Tibial artery (tissue), 4 donors: ENCODE measurements at regions not wholly inside any gene's neighbourhood (a gene's known extent, or its start where the extent isn't known, plus 50 kb on each side); places are given as distances from the start of the nearest gene placed in this dataset.

ENCODE experiments used
- DNase-seq, 2 donors: peaks; one replicate each; pipeline ENCODE4 v3.0.0-alpha.2; 2019
- H3K27ac ChIP-seq, 2 donors: fragments of 200-600 bp; sonication (generic) in 1 of 2; 1 replicate in 1 of 2; 2 replicates in 1 of 2; pipeline ENCODE4 v1.5.1; 2018 to 2019; ENCODE audit warnings: mild to moderate bottlenecking in 1 of 2
- H3K27me3 ChIP-seq, 2 donors: fragments of 200-600 bp; sonication (generic) in 1 of 2; one replicate each; pipeline versions ENCODE4 v1.5.1 to v1.6.0; 2016 to 2019
- H3K36me3 ChIP-seq, 3 donors: fragments of 200-600 bp; sonication (generic) in 2 of 3; one replicate each; pipeline ENCODE4 v1.5.1; 2016 to 2019; ENCODE audit warnings: mild to moderate bottlenecking in 2 of 3
- H3K4me1 ChIP-seq, 4 donors: fragments of 200-600 bp; sonication (generic) in 2 of 4; 1 replicate in 3 of 4; 2 replicates in 1 of 4; pipeline ENCODE4 v1.5.1; 2016 to 2019
- H3K4me3 ChIP-seq, 2 donors: fragments of 200-600 bp; sonication (generic) in 1 of 2; 1 replicate in 1 of 2; 2 replicates in 1 of 2; pipeline ENCODE4 v1.5.1; 2018 to 2019; ENCODE audit warnings: mild to moderate bottlenecking in 2 of 2
- H3K9me3 ChIP-seq, 3 donors: fragments of 200-600 bp; sonication (generic) in 1 of 3; one replicate each; pipeline ENCODE4 v1.5.1; 2016 to 2019
- CTCF ChIP-seq, 2 experiments: fragments of 200-600 bp in 1 of 2; fragments of 450-650 bp in 1 of 2; IDR thresholded peaks; one replicate each; pipeline ENCODE4 v1.5.1; 2017 to 2019; ENCODE audit warnings: antibody characterized with exemption in 2 of 2, mild to moderate bottlenecking in 1 of 2, moderate library complexity in 1 of 2
- intact Hi-C: fragments of 100-400 bp; cut with DNase I; formaldehyde crosslinking; loops from one replicate; pipeline ENCODE4 v1.15.0; 2023; ENCODE audit warnings: low total_unique reads

GRCh38 chr4:124862261-124862660 is 149.7 kb upstream of the ANKRD50 start:
- H3K27ac ChIP-seq, result peak overlapping the region; percentile 41 to 56
- H3K27me3 ChIP-seq, result no peaks in the 10 kb centered on the region
- H3K4me3 ChIP-seq, result no peak overlapping the region
- no peak for TF ChIP-seq CTCF (IDR thresholded peaks at IDR 0.05)
- peaks cover 0 to 51% (median 6%) of the 10 kb centered on the region in 4 donors for H3K4me1 ChIP-seq
- DNase-seq, result no peak
- H3K9me3 ChIP-seq, result no peaks in the 10 kb centered on the region
- intact Hi-C loops, result no loop called here
- no peaks in the 10 kb centered on the region for H3K36me3 ChIP-seq

GRCh38 chr4:124861761-124862160 is 149.2 kb upstream of the ANKRD50 start:
- no peaks in the 10 kb centered on the region for H3K27me3 ChIP-seq
- TF ChIP-seq CTCF (IDR thresholded peaks at IDR 0.05), result no peak
- H3K9me3 ChIP-seq, result no peaks in the 10 kb centered on the region
- H3K4me3 ChIP-seq, result no peak overlapping the region
- H3K27ac ChIP-seq, result peak overlapping the region; percentile 41 to 56
- intact Hi-C loops, result no loop called here
- H3K36me3 ChIP-seq, result no peaks in the 10 kb centered on the region
- DNase-seq, result no peak
- H3K4me1 ChIP-seq, result peaks cover 0 to 51% (median 4%) of the 10 kb centered on the region in 4 donors

- peaks cover 0 to 15% (median 1%) of the 10 kb centered on the region in 4 donors for H3K4me1 ChIP-seq
- intact Hi-C loops, result no loop called here
- H3K4me3 ChIP-seq, result no peak overlapping the region
- no peak for TF ChIP-seq CTCF (IDR thresholded peaks at IDR 0.05)
- H3K27ac ChIP-seq, result no peak overlapping the region
- no peaks in the 10 kb centered on the region for H3K9me3 ChIP-seq
- DNase-seq, result no peak
- no peaks in the 10 kb centered on the region for H3K27me3 ChIP-seq
- H3K36me3 ChIP-seq, result no peaks in the 10 kb centered on the region
These were observed 142.4 kb upstream of the ANKRD50 start for GRCh38 chr4:124854968-124855367.

- Histone ChIP-seq H3K27ac (no peak overlapping the region), H3K9me3 (no peaks in the 10 kb centered on the region), H3K27me3 (no peaks in the 10 kb centered on the region), H3K4me1 (peaks cover 0 to 5% (median 0%) of the 10 kb centered on the region in 4 donors), H3K4me3 (no peak overlapping the region), H3K36me3 (no peaks in the 10 kb centered on the region)
- DNase-seq, result no peak
- intact Hi-C loops, result no loop called here
- TF ChIP-seq CTCF (IDR thresholded peaks at IDR 0.05), result no peak
These were observed 139.2 kb upstream of the ANKRD50 start for GRCh38 chr4:124851741-124852140.

- no peaks in the 10 kb centered on the region for H3K4me1 ChIP-seq
- no peak overlapping the region for H3K4me3 ChIP-seq
- TF ChIP-seq CTCF (IDR thresholded peaks at IDR 0.05), result no peak
- no peaks in the 10 kb centered on the region for H3K36me3 ChIP-seq
- no peak overlapping the region for H3K27ac ChIP-seq
- no peak for DNase-seq
- intact Hi-C loops, result no loop called here
- no peaks in the 10 kb centered on the region for H3K9me3 ChIP-seq
- H3K27me3 ChIP-seq, result no peaks in the 10 kb centered on the region
These were observed 133.8 kb upstream of the ANKRD50 start for GRCh38 chr4:124846306-124846705.

GRCh38 chr4:124839786-124840390 is 127.4 kb upstream of the ANKRD50 start:
- no peak overlapping the region for H3K27ac ChIP-seq
- intact Hi-C loops, result no loop called here
- H3K4me3 ChIP-seq, result no peak overlapping the region
- peaks cover 0 to 25% (median 12%) of the 10 kb centered on the region in 3 donors for H3K9me3 ChIP-seq
- no peaks in the 10 kb centered on the region for H3K4me1 ChIP-seq
- no peak for TF ChIP-seq CTCF (IDR thresholded peaks at IDR 0.05)
- H3K27me3 ChIP-seq, result no peaks in the 10 kb centered on the region
- no peaks in the 10 kb centered on the region for H3K36me3 ChIP-seq
- DNase-seq, result no peak
